BE2C (cell line): ENCODE measurements at regions not wholly inside any gene's neighbourhood (a gene's known extent, or its start where the extent isn't known, plus 50 kb on each side); places are given as distances from the start of the nearest gene placed in this dataset.

Experiments
- DNase-seq: peaks from one replicate; pipeline ENCODE4 v3.0.0-alpha.2; 2020
- H3K27me3 ChIP-seq: fragments of 250-450 bp; sonication (Bioruptor Pico); 2 replicates; pipeline ENCODE4 v1.5.1; 2020; ENCODE audit warnings: mild to moderate bottlenecking
- H3K36me3 ChIP-seq: fragments of 250-450 bp; sonication (Bioruptor Pico); 2 replicates; pipeline ENCODE4 v1.5.1; 2020; ENCODE audit warnings: mild to moderate bottlenecking
- H3K4me1 ChIP-seq: fragments of 250-450 bp; sonication (Bioruptor Pico); 2 replicates; pipeline ENCODE4 v1.5.1; 2020
- H3K4me3 ChIP-seq: 2 replicates; pipeline ENCODE4 v1.5.1; 2011; ENCODE audit warnings: low read depth, low read length
- H3K9me3 ChIP-seq: fragments of 250-450 bp; sonication (Bioruptor Pico); 2 replicates; pipeline ENCODE4 v1.5.1; 2020
- CTCF ChIP-seq: IDR thresholded peaks from 2 replicates; pipeline ENCODE4 v1.5.1; 2012; ENCODE audit warnings: mild to moderate bottlenecking, low read depth, low read length

GRCh38 chr5:158007336-158007735, 148.4 kb upstream of the CLINT1 start:
- DNase-seq, result peak; percentile 19
- H3K9me3 ChIP-seq, result no peaks in the 10 kb centered on the region
- no peak overlapping the region for H3K4me3 ChIP-seq
- no peaks in the 10 kb centered on the region for H3K27me3 ChIP-seq
- H3K36me3 ChIP-seq, result no peaks in the 10 kb centered on the region
- TF ChIP-seq CTCF, result no peak
- no peaks in the 10 kb centered on the region for H3K4me1 ChIP-seq

DNA sequence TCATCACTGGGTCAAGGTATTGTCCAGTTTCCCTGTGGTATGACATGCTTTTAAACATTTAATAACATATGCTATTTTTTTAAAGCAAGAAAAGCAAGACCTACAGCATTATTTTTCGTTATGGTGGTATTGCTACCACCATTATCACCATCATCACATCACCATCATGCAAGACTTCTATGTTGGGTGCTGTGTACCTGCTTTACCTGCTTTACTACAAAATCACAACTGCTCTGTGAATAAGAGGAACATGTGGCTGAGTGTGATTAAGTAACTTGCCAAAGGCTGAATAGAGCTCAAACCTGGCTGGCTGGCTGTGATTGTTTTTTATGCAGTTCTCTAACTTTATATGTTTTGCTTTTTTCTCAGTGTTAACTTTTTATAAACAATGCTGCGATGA, 140.8 kb upstream of the CLINT1 start:
- no peaks in the 10 kb centered on the region for H3K36me3 ChIP-seq
- no peaks in the 10 kb centered on the region for H3K9me3 ChIP-seq
- no peak for TF ChIP-seq CTCF
- no peaks in the 10 kb centered on the region for H3K4me1 ChIP-seq
- H3K4me3 ChIP-seq, result no peak overlapping the region
- DNase-seq, result no peak
- no peaks in the 10 kb centered on the region for H3K27me3 ChIP-seq

DNA sequence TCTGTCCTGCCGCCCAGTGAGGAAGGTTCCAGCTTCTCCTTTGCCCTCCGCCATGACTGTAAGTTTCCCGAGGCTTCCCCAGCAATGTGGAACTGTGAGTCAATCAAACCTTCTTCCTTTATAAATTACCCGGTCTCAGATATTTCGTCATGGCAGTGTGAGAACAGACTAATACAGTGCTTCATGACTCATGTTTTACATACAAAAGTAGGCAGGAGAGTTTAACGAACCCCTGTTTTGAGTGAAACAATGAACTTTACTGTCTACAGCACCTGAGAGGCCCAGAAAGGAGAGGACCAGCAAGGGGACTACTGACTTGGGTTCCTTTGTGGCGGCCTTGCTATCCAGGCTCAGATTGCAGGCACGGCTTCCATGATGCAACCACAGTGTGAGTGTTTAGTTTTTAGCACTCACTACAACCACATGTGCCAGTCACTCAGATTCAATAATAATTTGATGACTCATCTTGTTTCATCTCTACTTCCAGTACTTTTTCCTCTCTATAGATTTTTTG, 139.1 kb upstream of the CLINT1 start:
- DNase-seq, result no peak

DNA sequence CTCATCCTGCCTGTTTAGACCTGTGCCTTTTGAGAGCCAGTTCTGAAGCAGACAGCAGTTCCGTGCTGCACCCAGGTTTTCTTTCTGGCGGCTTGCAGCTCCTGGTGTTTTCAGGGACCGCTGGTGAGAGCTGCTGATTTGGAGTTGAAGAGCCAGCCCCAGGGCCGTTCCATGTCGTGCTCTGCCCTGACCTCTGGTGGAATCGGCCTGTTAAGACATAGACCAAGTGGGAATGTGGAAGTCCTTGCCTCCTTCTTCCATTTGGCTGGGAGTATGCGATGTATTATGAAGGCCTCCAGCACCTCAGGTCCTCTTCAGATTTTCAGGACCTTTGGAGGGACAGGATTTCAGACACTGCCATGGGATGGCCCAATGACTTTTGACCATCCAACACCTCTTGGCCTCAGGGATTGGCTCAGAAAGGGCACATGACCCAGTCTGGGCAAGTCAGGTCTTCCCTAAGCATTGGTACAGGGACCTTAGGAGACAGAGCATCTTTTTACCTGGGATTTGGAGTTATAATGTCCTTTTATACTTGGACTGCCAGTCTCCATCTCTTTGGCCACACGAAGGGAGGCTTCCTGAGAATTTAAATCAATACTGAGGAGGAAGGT, 136.1 kb upstream of the CLINT1 start:
- peak; percentile 94 for TF ChIP-seq CTCF
- no peak overlapping the region for H3K4me3 ChIP-seq
- no peaks in the 10 kb centered on the region for H3K27me3 ChIP-seq
- H3K4me1 ChIP-seq, result no peaks in the 10 kb centered on the region
- peak; percentile 85 for DNase-seq
- no peaks in the 10 kb centered on the region for H3K9me3 ChIP-seq
- no peaks in the 10 kb centered on the region for H3K36me3 ChIP-seq

More for the DNA sequence above, 139.1 kb upstream of the CLINT1 start:
- no peak overlapping the region for H3K4me3 ChIP-seq
- no peak for TF ChIP-seq CTCF
- H3K36me3 ChIP-seq, result no peaks in the 10 kb centered on the region
- H3K27me3 ChIP-seq, result no peaks in the 10 kb centered on the region
- no peaks in the 10 kb centered on the region for H3K9me3 ChIP-seq
- no peaks in the 10 kb centered on the region for H3K4me1 ChIP-seq

DNA sequence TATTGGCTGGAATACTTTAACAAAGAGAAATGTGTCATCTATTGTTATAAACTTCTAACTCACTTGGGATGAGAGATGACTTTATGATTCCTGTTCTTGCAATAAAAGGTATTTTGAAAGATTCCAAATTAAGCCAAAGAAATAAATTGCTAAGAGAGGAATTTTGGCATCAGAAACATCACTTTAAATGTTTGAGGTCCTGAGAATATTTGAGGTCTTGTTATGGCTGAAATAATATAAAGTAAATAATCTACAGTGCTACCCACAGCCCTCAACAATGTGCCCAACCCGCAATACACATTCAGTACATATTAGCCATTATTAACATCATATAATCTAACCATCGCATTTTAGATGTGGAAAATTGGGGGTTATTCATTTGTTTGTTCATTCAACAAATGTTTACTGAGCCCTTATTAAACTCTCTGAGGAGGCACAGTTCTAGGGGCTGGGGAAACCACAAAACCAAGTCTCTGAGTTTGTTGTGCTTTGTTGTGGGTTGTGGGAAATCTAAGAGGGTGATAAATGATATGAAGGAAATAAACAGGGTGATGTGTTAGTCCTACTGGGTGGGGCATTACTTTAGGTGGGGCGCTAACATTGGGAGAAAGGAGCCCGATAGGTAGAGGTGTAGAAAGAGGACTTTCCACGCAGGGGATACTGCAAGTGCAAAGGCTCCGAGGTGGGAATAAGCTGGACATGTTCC, 135.2 kb upstream of the CLINT1 start:
- H3K9me3 ChIP-seq, result no peaks in the 10 kb centered on the region; the same call in 1 of the 2 replicates
- no peak for TF ChIP-seq CTCF
- H3K4me1 ChIP-seq, result no peaks in the 10 kb centered on the region
- no peaks in the 10 kb centered on the region for H3K27me3 ChIP-seq
- no peaks in the 10 kb centered on the region for H3K36me3 ChIP-seq
- H3K4me3 ChIP-seq, result no peak overlapping the region
- no peak for DNase-seq

DNA sequence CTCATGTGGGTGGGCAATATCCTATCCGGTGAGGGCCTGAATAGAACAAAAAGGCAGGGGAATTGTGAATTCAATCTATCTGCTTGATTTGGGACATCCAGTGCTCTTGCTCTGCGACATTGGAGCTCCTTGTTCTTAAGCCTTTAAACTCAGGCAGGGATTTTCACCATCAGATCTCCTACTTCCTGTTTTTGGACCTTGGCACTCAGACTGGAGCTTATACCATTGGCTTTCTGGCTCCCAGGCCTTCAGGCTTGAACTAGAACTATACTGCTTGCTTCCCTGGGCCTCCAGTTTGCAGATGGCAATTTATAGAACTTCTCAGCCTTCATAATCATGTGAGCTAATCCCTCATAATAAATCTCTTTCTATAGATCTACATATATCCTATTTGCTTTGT, 134.3 kb upstream of the CLINT1 start:
- H3K9me3 ChIP-seq, result no peaks in the 10 kb centered on the region; the same call in none of the 2 replicates
- no peak for TF ChIP-seq CTCF
- H3K4me3 ChIP-seq, result no peak overlapping the region
- no peaks in the 10 kb centered on the region for H3K36me3 ChIP-seq
- H3K4me1 ChIP-seq, result no peaks in the 10 kb centered on the region
- DNase-seq, result no peak
- H3K27me3 ChIP-seq, result no peaks in the 10 kb centered on the region
